ENCODE measurements at regions not wholly inside any gene's neighbourhood (a gene's known extent, or its start where the extent isn't known, plus 50 kb on each side); places are given as distances from the start of the nearest gene placed in this dataset.

GRCh38 chr15:93424131-93424530 lies 335.1 kb upstream of the RGMA start:
- TF ChIP-seq EP300 (IDR thresholded peaks at IDR 0.05; ENCODE audit: borderline replicate concordance in 1 of 2, low read depth in 2 of 2, low read length in 2 of 2): no peak
- TF ChIP-seq CTCF (IDR thresholded peaks at IDR 0.05; ENCODE audit: control extremely low read depth in 1 of 3, insufficient read depth in 1 of 3, low read depth in 1 of 3, low read length in 3 of 3): no peak
- TF ChIP-seq SP2 (IDR thresholded peaks at IDR 0.05; ENCODE audit: low read length): no peak
- no peak for TF ChIP-seq POLR2A (IDR thresholded peaks at IDR 0.05; ENCODE audit: control extremely low read depth in 1 of 2, low read depth in 2 of 2, low read length in 2 of 2)
- TF ChIP-seq NRF1 (IDR thresholded peaks at IDR 0.05; ENCODE audit: low read depth, low read length): no peak
- no peak for TF ChIP-seq EZH2 (IDR thresholded peaks at IDR 0.05; ENCODE audit: low read depth, low read length, severe bottlenecking)
- TF ChIP-seq RBBP5 (IDR thresholded peaks at IDR 0.05; ENCODE audit: borderline replicate concordance, low read depth, low read length): no peak
- TF ChIP-seq ATF3 (IDR thresholded peaks at IDR 0.05; ENCODE audit: insufficient read depth, low read depth, low read length): no peak
- TF ChIP-seq POLR2AphosphoS5 (IDR thresholded peaks at IDR 0.05; ENCODE audit: low read depth, low read length): no peak
- TF ChIP-seq POU5F1 (IDR thresholded peaks at IDR 0.05; ENCODE audit: low read depth, low read length): no peak

Measured in H1 (cell line).